GM20000 (cell line): ENCODE measurements at regions not wholly inside any gene's neighbourhood (a gene's known extent, or its start where the extent isn't known, plus 50 kb on each side); places are given as distances from the start of the nearest gene placed in this dataset.

Experiments
- DNase-seq: peaks from one replicate; pipeline ENCODE4 v3.0.0; 2012; ENCODE audit warnings: low spot score
- CTCF ChIP-seq: IDR thresholded peaks from 2 replicates; pipeline ENCODE4 v1.5.1; 2012; ENCODE audit warnings: mild to moderate bottlenecking, control low read depth; ENCODE audit errors: extremely low read depth, missing control alignments

GRCh38 chr15:24898715-24899272 lies 56.0 kb upstream of the SNRPN start:
- no peak for TF ChIP-seq CTCF
- no peak for DNase-seq

DNA sequence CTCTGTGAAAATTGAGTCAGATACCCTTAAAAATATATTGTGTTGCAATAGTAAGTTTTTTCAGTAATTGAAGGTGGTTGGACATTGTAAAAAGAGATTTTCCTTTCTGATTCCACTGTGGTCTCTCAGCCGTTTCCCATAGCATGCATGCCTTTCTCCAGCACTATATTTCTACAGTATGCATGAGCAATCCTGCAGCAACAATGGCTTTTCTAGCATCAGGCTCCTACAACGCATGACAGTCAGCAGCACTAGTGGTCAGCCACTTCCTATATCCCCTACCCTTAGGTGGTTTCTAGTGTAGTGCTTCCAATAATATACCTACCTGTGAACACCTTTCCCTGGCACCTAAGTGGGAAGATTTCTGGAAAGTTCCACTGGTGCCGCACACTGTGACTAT lies 55.4 kb upstream of the SNRPN start:
- no peak for TF ChIP-seq CTCF
- no peak for DNase-seq

GRCh38 chr15:24899795-24900194 lies 55.0 kb upstream of the SNRPN start:
- DNase-seq: no peak
- TF ChIP-seq CTCF: no peak

- TF ChIP-seq CTCF: no peak
- no peak for DNase-seq
Observed at GRCh38 chr15:24901409-24901808, 53.4 kb upstream of the SNRPN start.
